Smooth muscle cell (in vitro differentiated cells): ENCODE measurements at regions not wholly inside any gene's neighbourhood (a gene's known extent, or its start where the extent isn't known, plus 50 kb on each side); places are given as distances from the start of the nearest gene placed in this dataset.
A peak's percentile ranks its signal among the peaks of the same experiment; 100 is the strongest.

Experiments used
- DNase-seq: peaks from one replicate; lab custom pipeline; 2025; ENCODE audit not compliant: unreplicated experiment; lab: John Stamatoyannopoulos, UW
- H2AFZ ChIP-seq: fragments of 200-600 bp; sonication (generic); 2 replicates; pipeline ENCODE4 v1.6.0; 2016; ENCODE audit warnings: antibody characterized with exemption, low read depth, mild to moderate bottlenecking
- H3F3A ChIP-seq: fragments of 200-600 bp; sonication (generic); 2 replicates; pipeline ENCODE4 v1.6.0; 2017; ENCODE audit warnings: antibody characterized with exemption, low read depth
- H3K27ac ChIP-seq: fragments of 200-600 bp; sonication (generic); 2 replicates; pipeline ENCODE4 v1.5.1; 2016; ENCODE audit warnings: low read depth, mild to moderate bottlenecking
- H3K27me3 ChIP-seq: fragments of 200-600 bp; sonication (generic); 2 replicates; pipeline ENCODE4 v1.6.1; 2016; ENCODE audit warnings: low read depth, mild to moderate bottlenecking
- H3K36me3 ChIP-seq: fragments of 200-600 bp; sonication (generic); 2 replicates; pipeline ENCODE4 v1.5.1; 2016; ENCODE audit warnings: low read depth
- H3K4me1 ChIP-seq: fragments of 200-600 bp; sonication (generic); 2 replicates; pipeline ENCODE4 v1.5.1; 2016; ENCODE audit warnings: low read depth
- H3K4me2 ChIP-seq: fragments of 200-600 bp; sonication (generic); 2 replicates; pipeline ENCODE4 v1.6.0; 2016; ENCODE audit warnings: mild to moderate bottlenecking
- H3K4me3 ChIP-seq: fragments of 200-600 bp; sonication (generic); 2 replicates; pipeline ENCODE4 v1.5.1; 2016; ENCODE audit warnings: mild to moderate bottlenecking
- H3K79me2 ChIP-seq: fragments of 200-600 bp; sonication (generic); 2 replicates; pipeline ENCODE4 v1.6.0; 2016; ENCODE audit warnings: low read depth, mild to moderate bottlenecking
- H3K9ac ChIP-seq: fragments of 200-600 bp; sonication (generic); 2 replicates; pipeline ENCODE4 v1.6.0; 2016; ENCODE audit warnings: low read depth
- H3K9me3 ChIP-seq: fragments of 200-600 bp; sonication (generic); replicated peaks from 2 replicates; pipeline ENCODE4 v1.5.1; 2016; ENCODE audit warnings: low read depth
- H4K20me1 ChIP-seq: fragments of 200-600 bp; sonication (generic); 2 replicates; pipeline ENCODE4 v1.6.0; 2016; ENCODE audit warnings: low read depth
- CTCF ChIP-seq: fragments of 200-600 bp; sonication (generic); IDR thresholded peaks from 2 replicates; pipeline ENCODE4 v1.5.1; 2017; ENCODE audit warnings: borderline replicate concordance, mild to moderate bottlenecking, antibody characterized with exemption; ENCODE audit not compliant: insufficient read depth, poor library complexity, severe bottlenecking
- WGBS: methylation state at CpG from one replicate; pipeline ENCODE4 v1.1.7; 2016; ENCODE audit warnings: low lambda C conversion rate; 5-methylcytosine and 5-hydroxymethylcytosine counted together

DNA sequence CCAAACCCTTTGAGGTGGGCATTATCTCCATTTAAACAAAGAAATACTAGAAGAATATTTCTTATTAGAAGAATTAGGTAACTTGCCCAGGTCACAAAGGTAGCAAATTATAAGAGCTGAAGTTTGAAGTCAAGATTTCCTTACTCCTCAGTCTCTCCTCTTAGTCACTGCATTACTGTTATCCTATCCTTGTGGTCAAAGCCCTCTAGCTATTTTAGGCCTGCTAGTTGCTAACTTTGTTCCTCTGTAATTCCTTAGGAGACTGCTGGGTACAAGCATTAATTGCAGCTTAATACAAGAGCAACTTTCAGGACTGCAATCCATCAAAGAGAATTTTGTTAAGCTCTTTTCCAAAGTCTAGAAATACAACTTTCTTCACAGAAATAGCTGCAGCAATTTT lies 528.2 kb downstream of the ZIC1 start:
- no peak overlapping the region for H2AFZ ChIP-seq
- peak overlapping the region; percentile 25 for H3K4me2 ChIP-seq
- H3K9me3 ChIP-seq: no peaks in the 10 kb centered on the region
- no peaks in the 10 kb centered on the region for H3K36me3 ChIP-seq
- H3K4me3 ChIP-seq: no peak overlapping the region
- TF ChIP-seq CTCF: no peak
- no peaks in the 10 kb centered on the region for H3K79me2 ChIP-seq
- no peak for DNase-seq
- H3K27me3 ChIP-seq: no peaks in the 10 kb centered on the region
- H3K27ac ChIP-seq: no peak overlapping the region
- no peak overlapping the region for H3K9ac ChIP-seq
- peaks cover 45% of the 10 kb centered on the region for H3K4me1 ChIP-seq
- no peaks in the 10 kb centered on the region for H4K20me1 ChIP-seq
- no peaks in the 10 kb centered on the region for H3F3A ChIP-seq

- no peak overlapping the region for H3K27ac ChIP-seq
- H2AFZ ChIP-seq: no peak overlapping the region
- DNase-seq: no peak
- no peaks in the 10 kb centered on the region for H3K36me3 ChIP-seq
- H3K9me3 ChIP-seq: no peaks in the 10 kb centered on the region
- no peak overlapping the region for H3K4me3 ChIP-seq
- peaks cover 44% of the 10 kb centered on the region for H3K4me1 ChIP-seq
- 86% methylated on average over 2 of the region's 2 CpGs for WGBS
- H3F3A ChIP-seq: peaks cover 3% of the 10 kb centered on the region
- H3K9ac ChIP-seq: no peak overlapping the region
- H3K4me2 ChIP-seq: no peak overlapping the region
- no peaks in the 10 kb centered on the region for H4K20me1 ChIP-seq
- H3K79me2 ChIP-seq: no peaks in the 10 kb centered on the region
- no peak for TF ChIP-seq CTCF
- H3K27me3 ChIP-seq: no peaks in the 10 kb centered on the region
Observed at GRCh38 chr3:147937891-147938290, 528.7 kb downstream of the ZIC1 start.

GRCh38 chr3:147939425-147939824 lies 530.3 kb downstream of the ZIC1 start:
- peak overlapping the region; percentile 79 for H3K4me2 ChIP-seq
- no peak overlapping the region for H3K27ac ChIP-seq
- peaks cover 9% of the 10 kb centered on the region for H3F3A ChIP-seq
- no peak for TF ChIP-seq CTCF
- H3K27me3 ChIP-seq: no peaks in the 10 kb centered on the region
- no peaks in the 10 kb centered on the region for H3K9me3 ChIP-seq
- no peak for DNase-seq
- no peaks in the 10 kb centered on the region for H4K20me1 ChIP-seq
- peaks cover 41% of the 10 kb centered on the region for H3K4me1 ChIP-seq
- peak overlapping the region; percentile 79 for H2AFZ ChIP-seq
- no peaks in the 10 kb centered on the region for H3K36me3 ChIP-seq
- no peak overlapping the region for H3K9ac ChIP-seq
- H3K4me3 ChIP-seq: no peak overlapping the region
- no peaks in the 10 kb centered on the region for H3K79me2 ChIP-seq
- WGBS: 77% methylated on average over 2 of the region's 2 CpGs

GRCh38 chr3:147939839-147940238 lies 530.7 kb downstream of the ZIC1 start:
- Histone ChIP-seq H3K4me2 (peak overlapping the region; percentile 79), H3F3A (peaks cover 9% of the 10 kb centered on the region), H3K9me3 (no peaks in the 10 kb centered on the region), H2AFZ (peak overlapping the region; percentile 79), H3K4me3 (peak overlapping the region; percentile 23), H3K79me2 (no peaks in the 10 kb centered on the region), H3K27ac (no peak overlapping the region), H3K27me3 (no peaks in the 10 kb centered on the region), H3K36me3 (no peaks in the 10 kb centered on the region), H3K4me1 (peaks cover 37% of the 10 kb centered on the region), H3K9ac (no peak overlapping the region), H4K20me1 (no peaks in the 10 kb centered on the region)
- TF ChIP-seq CTCF: no peak
- WGBS: 21% methylated on average over 7 of the region's 7 CpGs
- no peak for DNase-seq
